GM18499 (cell line): ENCODE measurements at regions not wholly inside any gene's neighbourhood (a gene's known extent, or its start where the extent isn't known, plus 50 kb on each side); places are given as distances from the start of the nearest gene placed in this dataset.

Experiments
- ATAC-seq: cut with Tn5 transposase; IDR thresholded peaks from one replicate; pipeline ENCODE4 v1.9.1; 2021; ENCODE audit warnings: moderate number of reproducible peaks; ENCODE audit not compliant: insufficient read depth, unreplicated experiment

DNA sequence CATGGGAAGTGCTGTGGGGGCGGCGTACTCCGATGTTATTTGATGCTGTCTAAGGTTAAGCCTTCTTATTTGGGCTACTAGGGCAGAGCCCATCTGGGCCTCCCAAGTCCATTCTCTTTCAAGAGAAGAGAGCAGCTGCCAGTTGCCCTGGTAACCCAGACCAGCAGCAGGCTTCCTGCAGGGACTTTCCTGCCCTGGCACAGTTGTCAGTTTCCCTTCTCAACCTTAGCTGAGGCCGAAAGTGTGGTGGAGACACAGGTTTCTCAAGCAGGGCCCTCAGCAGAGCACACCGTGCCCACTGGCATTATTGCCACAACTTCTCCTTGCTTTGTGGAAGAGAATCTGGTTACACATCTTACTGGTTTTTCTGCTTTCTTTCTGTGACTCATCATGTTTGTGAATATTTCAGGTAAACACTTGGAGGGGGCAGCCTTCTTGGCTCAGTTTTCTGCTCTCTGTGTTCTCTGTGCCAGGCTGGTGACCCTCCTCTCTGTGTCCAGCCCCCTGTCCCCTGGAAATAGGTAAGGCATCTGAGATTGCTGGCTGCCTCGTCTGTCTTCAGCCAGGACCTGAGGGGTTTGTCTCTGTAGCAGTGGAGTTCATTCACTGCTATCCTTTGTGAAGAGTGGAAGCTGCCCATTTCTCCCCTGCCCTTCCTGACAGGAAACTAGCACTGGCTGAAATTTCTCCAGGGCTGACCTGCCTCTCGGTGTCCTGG, 111.0 kb downstream of the B3GNT2 start:
- no peak for ATAC-seq

GRCh38 chr2:62305421-62306176, 109.7 kb downstream of the B3GNT2 start:
- ATAC-seq = no peak

- ATAC-seq = no peak
These were observed 108.8 kb downstream of the B3GNT2 start for GRCh38 chr2:62304429-62305417.

GRCh38 chr2:62303788-62304187, 107.9 kb downstream of the B3GNT2 start:
- ATAC-seq = no peak

DNA sequence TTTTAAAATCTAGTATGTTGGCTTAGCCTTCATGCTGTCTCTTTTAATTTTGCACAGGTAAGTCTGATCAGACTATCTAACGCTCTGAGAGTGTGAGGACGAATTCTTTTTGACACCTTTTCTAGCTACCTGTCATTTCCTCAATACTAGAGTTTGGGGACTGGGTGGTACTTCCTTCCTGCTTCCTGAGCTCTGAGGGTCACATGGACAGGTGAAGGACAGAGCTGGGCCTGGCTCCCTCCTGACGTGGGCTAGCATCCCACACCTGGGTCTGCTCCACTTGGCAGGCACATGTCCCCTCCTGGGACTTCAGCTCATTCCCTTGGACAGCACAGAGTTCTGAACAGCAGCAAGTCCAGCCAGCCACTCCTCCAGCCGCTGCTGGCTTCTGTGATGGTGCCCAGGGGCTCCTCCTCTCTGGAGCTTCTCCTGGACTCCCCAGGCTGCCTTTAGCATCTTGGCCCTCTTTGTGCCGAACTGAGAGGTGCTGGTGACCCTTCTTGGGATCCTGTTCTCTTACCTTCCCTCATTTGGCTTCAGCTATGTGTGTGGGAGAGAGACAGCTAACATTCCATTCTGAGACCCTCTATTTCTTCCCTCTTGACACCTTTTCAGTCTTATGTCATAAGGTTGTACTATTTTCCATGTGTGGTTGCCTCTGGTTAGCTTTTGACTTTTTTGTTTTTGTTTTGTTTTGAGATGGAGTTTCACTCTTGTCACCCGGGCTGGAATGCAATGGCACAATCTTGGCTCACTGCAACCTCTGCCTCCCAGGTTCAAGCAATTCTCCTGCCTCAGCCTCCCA, 106.9 kb downstream of the B3GNT2 start:
- no peak for ATAC-seq

GRCh38 chr2:62300925-62301324, 105.0 kb downstream of the B3GNT2 start:
- ATAC-seq = no peak

DNA sequence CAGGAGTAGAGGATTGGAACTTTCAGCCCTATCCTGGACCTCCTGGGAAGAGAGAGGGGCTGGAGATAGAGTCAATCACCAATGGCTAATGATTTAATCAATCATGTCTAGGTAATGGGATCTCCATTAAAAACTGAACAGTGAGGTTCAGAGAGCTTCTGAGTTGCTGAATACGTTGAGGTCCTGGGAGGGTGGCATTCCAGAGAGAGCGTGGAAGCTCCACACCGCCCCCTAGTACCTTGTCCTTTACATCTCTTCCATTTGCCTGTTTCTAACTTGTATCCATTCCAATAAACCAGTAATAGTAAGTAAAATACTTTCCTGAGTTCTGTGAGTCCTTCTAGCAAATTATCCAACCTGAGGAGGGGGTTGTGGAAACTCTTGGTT, 101.7 kb downstream of the B3GNT2 start:
- ATAC-seq = no peak

GRCh38 chr2:62296832-62297623, 101.1 kb downstream of the B3GNT2 start:
- ATAC-seq = no peak

GRCh38 chr2:62296034-62296831, 100.3 kb downstream of the B3GNT2 start:
- ATAC-seq = no peak

DNA sequence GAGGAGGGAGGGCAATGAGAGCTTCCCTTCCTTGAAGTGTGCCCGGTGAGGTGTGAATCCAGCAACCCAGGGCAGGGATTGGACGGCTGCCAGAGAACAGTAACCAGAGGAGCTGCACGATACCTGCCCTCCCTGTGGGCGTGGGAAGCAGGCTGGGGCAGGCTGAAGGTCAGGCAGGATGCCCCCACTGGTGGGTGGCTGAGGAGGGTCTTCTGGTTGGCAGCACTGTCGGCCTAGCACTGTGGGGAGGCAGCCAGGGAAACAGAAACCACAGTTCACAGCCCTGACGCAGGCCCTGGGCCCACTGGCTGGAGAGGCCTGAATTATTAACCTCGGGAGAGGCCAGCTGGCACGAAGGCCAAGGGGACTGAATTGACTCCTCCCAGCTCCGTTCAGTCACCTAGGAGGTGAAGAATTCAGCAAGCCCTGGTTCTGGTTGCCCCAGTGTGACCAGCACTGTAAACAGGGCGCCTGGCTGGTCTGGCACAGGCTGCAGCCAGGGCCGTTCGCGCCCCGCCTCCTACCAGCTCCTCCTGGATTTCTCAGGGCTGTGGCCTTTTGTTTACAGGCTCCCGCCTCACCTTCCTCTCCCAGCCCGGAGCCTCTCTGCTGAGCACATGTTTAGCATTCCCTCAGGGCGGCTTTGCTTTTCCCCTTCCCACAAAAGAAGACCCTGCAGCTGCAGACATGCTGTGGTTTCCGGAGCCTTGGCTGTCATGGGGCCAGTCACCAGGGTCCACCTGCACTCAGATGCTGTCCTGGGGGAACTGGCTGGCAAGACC, 97.8 kb downstream of the B3GNT2 start:
- ATAC-seq = no peak

- ATAC-seq = no peak
These were observed 97.2 kb downstream of the B3GNT2 start for GRCh38 chr2:62293151-62293489.

DNA sequence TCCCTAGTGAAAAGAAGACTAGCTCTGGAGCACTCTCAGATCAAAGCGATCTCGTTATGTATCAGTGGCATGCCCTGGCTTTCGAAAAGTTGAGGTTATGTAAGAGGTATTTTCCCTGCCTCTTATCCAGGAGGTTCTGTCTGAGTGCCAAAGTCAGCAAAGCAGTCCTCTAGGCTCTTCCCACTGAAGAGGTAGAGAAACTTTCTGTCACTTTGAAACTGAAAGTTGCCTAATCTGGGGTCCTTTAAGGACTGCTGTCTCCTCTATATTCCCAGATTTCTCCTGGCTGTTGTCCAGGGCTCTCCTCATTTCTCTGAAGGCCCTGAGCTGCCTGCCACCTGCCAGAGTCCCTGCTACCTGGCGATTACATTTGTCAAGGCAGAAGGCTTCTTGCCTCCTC, 96.3 kb downstream of the B3GNT2 start:
- ATAC-seq = no peak

GRCh38 chr2:62291517-62292137, 95.7 kb downstream of the B3GNT2 start:
- no peak for ATAC-seq

DNA sequence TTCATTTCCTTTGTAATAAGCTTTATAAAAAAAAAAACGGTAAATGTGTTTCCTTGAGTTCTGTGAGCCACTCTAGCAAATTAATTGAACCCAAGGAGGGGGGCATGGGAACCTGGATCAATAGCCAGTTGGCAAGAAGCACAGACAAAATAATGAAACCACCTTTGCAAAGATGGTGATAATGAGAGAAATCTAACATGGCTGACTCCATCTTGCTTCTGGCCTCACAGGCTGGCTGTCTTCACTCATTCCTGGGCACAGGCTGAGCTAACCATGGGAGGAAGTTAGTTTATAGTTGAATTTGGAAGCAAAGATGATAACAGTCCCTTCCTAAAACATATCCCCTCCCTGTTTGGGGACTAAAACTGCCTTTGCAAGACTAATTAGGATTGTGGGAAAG, 95.1 kb downstream of the B3GNT2 start:
- no peak for ATAC-seq

- no peak for ATAC-seq
These were observed 92.3 kb downstream of the B3GNT2 start for GRCh38 chr2:62287899-62288880.

GRCh38 chr2:62287282-62287681, 91.4 kb downstream of the B3GNT2 start:
- no peak for ATAC-seq
